AG10803 (cell line): ENCODE measurements at regions not wholly inside any gene's neighbourhood (a gene's known extent, or its start where the extent isn't known, plus 50 kb on each side); places are given as distances from the start of the nearest gene placed in this dataset.
"Not testable (repeated sequence)": the region's sequence is repeated elsewhere in the genome, so short reads cannot be mapped to it uniquely, and the experiment has no call there.

ENCODE experiments used
- DNase-seq: peaks from one replicate; pipeline ENCODE4 v3.0.0; 2010; ENCODE audit warnings: low read depth
- H3K4me3 ChIP-seq: 2 replicates; pipeline ENCODE4 v1.5.1; 2011; ENCODE audit warnings: mild to moderate bottlenecking, low read length, control low read depth
- CTCF ChIP-seq: conservative IDR thresholded peaks from 2 replicates; pipeline ENCODE4 v1.5.1; 2011; ENCODE audit warnings: mild to moderate bottlenecking, low read length, control low read depth, inconsistent platforms

DNA sequence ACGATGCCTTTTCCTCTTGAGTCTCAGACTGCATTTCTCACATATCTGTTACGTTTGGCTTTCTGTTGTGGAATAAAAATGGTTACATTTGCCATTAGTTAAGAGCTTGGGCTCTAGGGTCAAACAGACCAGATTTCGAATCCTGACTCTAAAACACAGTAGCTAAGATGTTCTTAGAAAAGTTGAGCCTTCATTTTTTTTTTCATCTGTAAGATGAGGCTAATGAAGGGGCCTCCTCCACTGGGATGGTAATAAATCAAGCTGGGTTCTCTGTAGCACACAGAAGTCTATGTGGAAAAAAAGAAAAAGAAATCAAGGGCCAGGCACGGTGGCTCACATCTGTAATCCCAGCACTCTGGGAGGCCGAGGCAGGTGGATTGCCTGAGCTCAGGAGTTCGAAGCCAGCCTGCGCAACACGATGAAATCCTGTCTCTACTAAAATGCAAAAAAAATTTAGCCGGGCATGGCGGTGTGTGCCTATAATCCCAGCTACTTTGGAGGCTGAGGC lies 49.9 kb upstream of the CAPRIN1 start:
- no peak for DNase-seq
- no peak for TF ChIP-seq CTCF
- no peak overlapping the region for H3K4me3 ChIP-seq

DNA sequence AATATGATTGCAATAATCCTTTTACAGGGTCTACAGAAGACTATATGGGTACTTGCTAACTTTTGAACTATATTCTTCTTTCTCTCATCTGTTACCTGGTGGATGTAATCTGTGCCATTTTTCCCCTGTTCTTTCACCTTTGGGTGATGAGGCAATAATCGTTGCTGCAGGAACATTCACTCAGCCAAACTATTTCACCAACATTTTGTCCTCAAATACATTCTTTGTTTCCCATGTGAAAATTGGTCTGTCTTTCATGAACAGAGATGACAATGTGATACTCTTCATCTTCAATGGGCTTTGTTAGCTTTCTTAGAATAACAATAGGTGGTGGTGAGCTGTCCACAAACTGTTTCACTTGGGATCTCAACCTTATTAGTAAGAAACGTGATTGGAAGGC lies 52.1 kb upstream of the CAPRIN1 start:
- no peak for DNase-seq
- TF ChIP-seq CTCF = no peak
- H3K4me3 ChIP-seq = no peak overlapping the region

DNA sequence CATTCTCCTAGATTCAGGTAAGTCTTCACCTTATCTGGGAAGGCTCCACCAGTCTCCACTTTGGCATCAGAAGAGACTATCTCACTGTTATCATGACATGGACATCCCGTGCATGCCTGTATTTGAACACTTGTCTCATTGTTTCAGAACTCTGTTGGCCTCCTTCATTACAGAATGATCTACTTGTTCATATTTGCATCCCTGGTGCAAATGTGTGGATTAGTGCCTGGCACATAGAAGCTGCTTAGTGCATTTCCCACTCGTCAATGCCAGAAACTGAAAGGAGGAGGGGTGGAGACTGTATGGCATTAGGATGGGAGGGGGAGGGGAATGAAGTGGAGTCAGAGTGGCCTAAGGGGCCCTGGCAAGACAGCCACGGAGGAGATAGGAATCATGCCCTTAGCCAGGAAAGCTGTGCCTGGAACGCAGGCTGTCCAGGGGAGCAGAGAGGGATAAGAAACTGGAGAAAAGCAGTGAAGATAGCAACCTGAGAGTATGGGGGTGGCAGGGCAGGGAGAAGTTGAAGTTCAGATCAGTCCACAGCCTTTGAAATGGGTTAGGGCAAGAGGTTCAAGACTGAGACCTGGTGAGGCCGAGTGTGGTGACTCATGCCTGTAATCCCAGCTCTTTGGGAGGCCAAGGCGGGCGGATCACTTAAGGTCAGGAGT lies 53.8 kb upstream of the CAPRIN1 start:
- no peak for DNase-seq
- no peak overlapping the region for H3K4me3 ChIP-seq
- TF ChIP-seq CTCF = no peak

- TF ChIP-seq CTCF = peak; percentile 87
- DNase-seq = peak; percentile 63
- H3K4me3 ChIP-seq = no peak overlapping the region
Measured at GRCh38 chr11:33996498-33997454, 54.8 kb upstream of the CAPRIN1 start.

DNA sequence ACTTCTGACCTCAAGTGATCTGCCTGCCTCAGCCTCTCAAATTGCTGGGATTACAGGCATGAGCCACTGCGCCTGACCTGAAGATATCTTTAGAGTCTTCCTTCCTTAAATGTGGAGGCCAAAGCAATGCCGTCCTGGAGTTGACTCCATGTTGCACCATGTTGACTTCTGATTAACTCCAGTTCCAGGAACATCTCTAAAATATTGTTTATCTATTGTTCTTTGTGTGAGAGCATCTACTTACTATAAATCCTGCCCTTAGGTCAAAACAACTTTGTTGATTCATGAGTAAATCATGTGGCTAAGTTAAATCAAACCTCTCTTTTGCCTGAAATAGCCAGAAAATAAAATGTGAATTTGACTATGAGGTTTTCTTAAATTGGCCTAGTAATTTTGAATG lies 56.6 kb upstream of the CAPRIN1 start:
- DNase-seq = no peak
- TF ChIP-seq CTCF = no peak
- no peak overlapping the region for H3K4me3 ChIP-seq

GRCh38 chr11:33991136-33991535 lies 60.4 kb upstream of the CAPRIN1 start:
- DNase-seq, H3K4me3 ChIP-seq: not testable (repeated sequence)

GRCh38 chr11:33990131-33990530 lies 61.4 kb upstream of the CAPRIN1 start:
- not testable (repeated sequence) for DNase-seq, H3K4me3 ChIP-seq

DNA sequence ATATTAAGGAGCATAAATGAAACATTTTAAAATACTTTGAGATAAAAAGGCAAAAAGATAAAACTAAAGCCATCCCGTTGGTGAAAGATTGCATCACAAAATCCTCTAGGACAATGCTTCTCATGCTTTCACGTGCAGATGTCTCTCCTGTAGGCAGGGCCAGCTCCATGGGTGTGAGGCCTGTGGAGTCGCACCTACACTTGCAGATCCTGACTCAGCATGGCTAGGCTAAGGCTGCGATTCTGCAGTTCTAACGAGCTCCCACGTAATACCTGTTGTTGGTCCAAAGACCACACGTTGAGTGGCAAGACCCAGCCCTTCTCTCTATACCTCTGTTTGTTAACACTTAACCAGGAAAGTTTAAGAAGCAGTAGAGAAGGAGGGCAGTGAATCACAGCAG lies 62.1 kb upstream of the CAPRIN1 start:
- TF ChIP-seq CTCF = no peak
- no peak overlapping the region for H3K4me3 ChIP-seq
- no peak for DNase-seq
